T47D (cell line): ENCODE measurements at regions not wholly inside any gene's neighbourhood (a gene's known extent, or its start where the extent isn't known, plus 50 kb on each side); places are given as distances from the start of the nearest gene placed in this dataset.

Experiments
- DNase-seq, 2 experiments: peaks; one replicate each; pipeline versions ENCODE4 v3.0.0 to v3.0.0-alpha.2; 2011 to 2012; ENCODE audit warnings: low read depth in 1 of 2, low spot score in 1 of 2
- JUND ChIP-seq: IDR thresholded peaks from 2 replicates; pipeline ENCODE4 v1.6.1; 2012; ENCODE audit warnings: low read depth
- in situ Hi-C: cut with HindIII; loops from 2 replicates; pipeline ENCODE4 v1.10.0; 2016; ENCODE audit warnings: low sequenced_read_pairs, low pct_unique_long_range_greater_than_20kb

DNA sequence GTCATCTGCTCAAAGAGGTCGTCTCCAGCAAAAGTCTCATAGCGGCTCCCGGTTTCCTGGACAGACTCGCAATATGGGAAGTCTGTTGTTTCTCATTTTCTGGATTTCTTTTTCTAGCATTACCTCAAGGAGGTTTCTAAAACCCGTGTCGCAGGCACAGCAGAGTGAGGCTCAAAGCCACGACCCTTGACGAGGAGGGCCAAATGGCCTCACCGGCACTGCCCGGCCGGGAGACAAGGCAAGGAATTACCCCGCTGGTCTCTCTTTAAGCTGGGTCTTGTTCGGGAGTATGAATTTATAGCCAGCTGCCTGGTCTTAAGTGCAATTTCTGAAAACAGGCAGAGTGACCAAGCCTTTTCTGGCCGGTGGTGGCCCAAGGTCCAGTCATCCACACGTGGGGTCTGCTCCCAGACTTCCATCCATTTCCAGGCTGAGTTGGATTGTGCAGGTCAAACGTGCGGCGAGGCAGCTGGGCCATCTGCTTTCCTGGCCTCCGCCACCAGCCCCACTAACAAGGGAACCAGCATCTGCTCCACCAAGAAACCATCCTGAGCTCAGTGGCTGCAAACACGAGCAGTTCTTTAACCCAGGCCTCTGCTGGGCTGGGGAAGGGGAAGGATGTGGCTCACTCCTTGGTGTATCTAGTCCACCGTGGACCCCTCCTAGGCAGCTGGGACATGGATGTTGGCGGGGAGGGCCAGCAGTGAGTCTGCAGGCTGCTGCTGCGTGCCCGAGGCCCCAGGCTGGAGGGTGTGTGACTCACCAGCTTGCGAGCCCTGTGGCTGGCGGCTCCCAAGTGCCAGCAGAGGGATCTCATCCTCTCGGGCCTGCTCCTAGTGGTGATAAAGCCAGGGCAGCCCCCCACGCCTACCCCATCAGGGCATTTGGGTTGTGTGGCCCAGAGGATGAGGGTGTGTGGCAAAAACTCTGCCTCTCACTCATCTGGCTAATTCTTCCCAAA is 55.6 kb upstream of the COL5A1 start:
- no peak for DNase-seq
- in situ Hi-C loops = no loop called here
- TF ChIP-seq JUND = no peak

DNA sequence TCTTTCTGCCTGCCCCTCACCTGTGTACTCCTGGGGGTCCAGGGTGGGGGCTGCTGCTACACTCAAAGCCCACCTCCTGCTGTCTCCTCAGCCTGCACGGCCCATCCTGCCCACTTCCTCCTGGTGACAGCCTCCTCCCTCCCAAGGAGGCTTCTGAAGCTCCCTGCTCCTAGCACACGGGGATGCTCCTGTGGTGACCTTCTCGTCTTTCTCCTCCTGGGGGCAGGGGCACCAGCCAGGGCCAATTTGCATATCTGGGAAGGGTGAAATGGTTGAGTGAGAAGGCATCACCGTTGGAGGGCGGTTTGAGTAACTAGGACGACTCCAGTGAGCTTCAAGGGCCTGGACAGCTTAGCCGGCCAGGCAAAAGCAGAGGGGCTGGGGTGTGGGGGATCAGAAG is 51.9 kb upstream of the COL5A1 start:
- in situ Hi-C loops = no loop called here
- DNase-seq = no peak
- TF ChIP-seq JUND = no peak

DNA sequence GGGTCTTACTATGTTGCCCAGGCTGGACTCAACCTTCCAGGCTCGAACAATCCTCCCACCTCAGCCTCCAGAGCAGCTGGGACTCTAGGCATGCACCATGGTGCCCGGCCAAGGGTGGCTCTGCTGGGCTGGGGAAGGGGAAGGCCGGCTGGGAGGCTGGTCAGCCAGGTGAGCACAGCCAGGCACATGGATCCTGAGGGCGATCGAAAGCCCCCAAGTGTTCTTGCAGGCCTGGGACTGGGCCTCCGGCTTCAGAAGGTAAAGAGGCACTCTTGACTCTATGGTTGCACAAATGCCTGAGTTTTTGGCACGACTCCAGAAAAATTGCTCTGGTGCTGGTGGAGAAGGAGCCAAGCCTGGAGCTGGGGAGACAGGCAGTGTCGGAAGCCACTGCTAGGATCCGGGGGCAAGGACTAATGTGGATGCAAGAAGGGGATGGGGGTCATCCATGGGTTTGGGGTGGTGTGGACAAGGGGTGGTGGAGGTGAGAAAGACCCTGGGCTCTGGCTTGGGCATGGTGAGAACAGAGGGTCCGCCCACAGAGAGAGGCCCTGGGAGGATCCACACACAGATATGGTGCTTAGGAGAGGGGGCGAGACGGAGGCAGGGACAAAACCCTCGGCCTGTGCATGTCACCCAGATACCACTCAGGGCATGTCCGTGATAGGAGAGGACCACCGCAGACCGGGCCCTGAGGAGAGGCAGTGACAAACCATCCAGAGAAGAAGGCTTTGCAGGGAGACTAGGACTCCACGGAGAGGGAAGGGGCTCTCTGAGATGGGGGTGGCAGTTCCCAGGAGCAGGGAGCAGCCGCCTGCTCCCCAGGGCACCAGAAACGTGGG is 51.1 kb upstream of the COL5A1 start:
- DNase-seq = peak in 1 of 2 experiments; percentile 50
- in situ Hi-C loops = no loop called here
- TF ChIP-seq JUND = no peak

DNA sequence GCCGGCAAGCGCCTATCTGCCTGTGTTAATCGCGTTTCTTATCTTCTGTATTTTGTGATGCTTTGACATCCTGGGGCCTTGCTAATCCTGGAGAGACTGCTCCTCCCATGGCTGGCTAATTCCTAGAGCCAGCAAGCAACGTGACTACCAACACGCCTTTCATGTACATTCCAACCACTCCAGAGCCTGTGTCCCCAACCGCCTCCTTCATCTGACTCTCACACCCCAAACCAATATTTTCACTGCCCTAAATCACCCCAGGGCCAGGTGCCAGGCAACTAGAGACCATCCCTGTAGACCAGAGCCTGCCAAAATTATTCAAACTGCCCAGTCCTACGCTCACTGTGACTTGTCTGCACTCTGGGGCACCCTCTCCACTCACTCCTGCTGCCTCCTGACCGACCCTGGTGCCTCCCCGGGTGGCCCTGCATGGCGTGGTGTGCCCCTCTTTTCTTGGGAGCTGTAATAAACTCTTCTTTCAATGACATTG is 50.5 kb upstream of the COL5A1 start:
- no peak for TF ChIP-seq JUND
- DNase-seq = no peak
- in situ Hi-C loops = no loop called here

- no peak for DNase-seq
- in situ Hi-C loops = no loop called here
- no peak for TF ChIP-seq JUND
These were observed 50.0 kb upstream of the COL5A1 start for GRCh38 chr9:134591573-134591981.
